ENCODE measurements at regions not wholly inside any gene's neighbourhood (a gene's known extent, or its start where the extent isn't known, plus 50 kb on each side); places are given as distances from the start of the nearest gene placed in this dataset.

GRCh38 chr3:66592016-66592761, 91.4 kb upstream of the LRIG1 start:
- H2AFZ ChIP-seq (ENCODE audit: low read depth, low read length): no peak overlapping the region
- FAIRE-seq (no peak), DNase-seq (ENCODE audit: low read depth, low spot score) (no peak)
- H3K9me3 ChIP-seq (replicated peaks; ENCODE audit: control insufficient read depth, insufficient read depth, low read length): no peaks in the 10 kb centered on the region
- BruUV-seq (replicated peaks): no TSS peak
- dilution Hi-C loops (cut with MboI; ENCODE audit: extremely low pct_ligation_motif_present, low sequenced_read_pairs) (no loop called here), intact Hi-C loops (cut with micrococcal nuclease) (no loop called here)
- H3K27me3 ChIP-seq (ENCODE audit: control insufficient read depth in 2 of 2, insufficient read depth in 2 of 2, low read length in 2 of 2): peaks cover 17 to 20% of the 10 kb centered on the region in 2 experiments
- no peaks in the 10 kb centered on the region for H3K36me3 ChIP-seq (ENCODE audit: control insufficient read depth in 2 of 2, extremely low read depth in 1 of 2, insufficient read depth in 2 of 2, low read length in 2 of 2)
- H3K9ac ChIP-seq (replicated peaks; ENCODE audit: extremely low read depth, insufficient read depth, low read length): no peak overlapping the region
- H3K27ac ChIP-seq (ENCODE audit: insufficient read depth, low read depth, low read length): no peak overlapping the region
- H3K4me1 ChIP-seq (ENCODE audit: control insufficient read depth, extremely low read depth, insufficient read depth, low read length): no peaks in the 10 kb centered on the region
- H4K20me1 ChIP-seq (replicated peaks; ENCODE audit: control insufficient read depth, extremely low read depth, insufficient read depth, low read length): no peaks in the 10 kb centered on the region
- POLR2A ChIA-PET: no interaction called here
- no peak for TF ChIP-seq JUN (IDR thresholded peaks at IDR 0.05; ENCODE audit: borderline replicate concordance, insufficient read depth, insufficient read length, low read depth)
- no peak for TF ChIP-seq CTCF (IDR thresholded peaks at IDR 0.05; ENCODE audit: extremely low read depth in 1 of 2, insufficient read depth in 1 of 2, low read depth in 1 of 2, low read length in 2 of 2)
- no peak for TF ChIP-seq GATA2 (IDR thresholded peaks at IDR 0.05; ENCODE audit: insufficient read depth, insufficient read length, low read depth, low read length)
- no peak for TF ChIP-seq EZH2 (IDR thresholded peaks at IDR 0.05; ENCODE audit: borderline replicate concordance, low read depth, low read length, severe bottlenecking)
- TF ChIP-seq MYC (IDR thresholded peaks at IDR 0.05; ENCODE audit: low read depth, low read length): no peak
- TF ChIP-seq POLR2A (IDR thresholded peaks at IDR 0.05; ENCODE audit: low read depth, low read length): no peak
- TF ChIP-seq MAX (IDR thresholded peaks at IDR 0.05; ENCODE audit: insufficient read depth, insufficient read length): no peak
- TF ChIP-seq POLR2AphosphoS5 (IDR thresholded peaks at IDR 0.05; ENCODE audit: insufficient read depth, low read depth, low read length): no peak
- no peak for TF ChIP-seq FOS (IDR thresholded peaks at IDR 0.05; ENCODE audit: borderline replicate concordance, insufficient read depth, low read length)
- H3K4me2 ChIP-seq (ENCODE audit: insufficient read depth, low read length): no peak overlapping the region
- H3K4me3 ChIP-seq (replicated peaks in 1 of 3; ENCODE audit: insufficient read depth in 1 of 3, low read depth in 1 of 3, low read length in 3 of 3): no peak overlapping the region
- CTCF ChIA-PET: interaction anchor here (1.9 kb wide), 1 partner anchor 184 kb away, joined by 5 read pairs; no protein-coding TSS in a partner anchor
- H3K79me2 ChIP-seq (ENCODE audit: control insufficient read depth, insufficient read depth, low read length): no peaks in the 10 kb centered on the region
- no peaks in the 10 kb centered on the region for H3K9me1 ChIP-seq (replicated peaks; ENCODE audit: control insufficient read depth, extremely low read depth, insufficient read depth, low read length)

Measured in endothelial cell of umbilical vein (primary cell).